GM12864 (cell line): ENCODE measurements at regions not wholly inside any gene's neighbourhood (a gene's known extent, or its start where the extent isn't known, plus 50 kb on each side); places are given as distances from the start of the nearest gene placed in this dataset.
"Not testable (repeated sequence)": the region's sequence is repeated elsewhere in the genome, so short reads cannot be mapped to it uniquely, and the experiment has no call there.

Experiments
- DNase-seq: peaks from one replicate; pipeline ENCODE4 v3.0.0-alpha.2; 2011; ENCODE audit warnings: low read depth
- H3K4me3 ChIP-seq: 2 replicates; pipeline ENCODE4 v1.5.1; 2011; ENCODE audit warnings: mild to moderate bottlenecking, low read depth, low read length, control low read depth
- TF ChIP-seq, protein P1 (sequence below): IDR thresholded peaks from 2 replicates; pipeline ENCODE4 v1.5.1; 2011; ENCODE audit warnings: low read depth, mild to moderate bottlenecking, moderate library complexity, low read length, control low read depth, inconsistent platforms; ENCODE audit errors: missing control alignments

GRCh38 chr3:43818229-43818628 is 127.5 kb downstream of the ABHD5 start:
- TF ChIP-seq, protein P1, sequence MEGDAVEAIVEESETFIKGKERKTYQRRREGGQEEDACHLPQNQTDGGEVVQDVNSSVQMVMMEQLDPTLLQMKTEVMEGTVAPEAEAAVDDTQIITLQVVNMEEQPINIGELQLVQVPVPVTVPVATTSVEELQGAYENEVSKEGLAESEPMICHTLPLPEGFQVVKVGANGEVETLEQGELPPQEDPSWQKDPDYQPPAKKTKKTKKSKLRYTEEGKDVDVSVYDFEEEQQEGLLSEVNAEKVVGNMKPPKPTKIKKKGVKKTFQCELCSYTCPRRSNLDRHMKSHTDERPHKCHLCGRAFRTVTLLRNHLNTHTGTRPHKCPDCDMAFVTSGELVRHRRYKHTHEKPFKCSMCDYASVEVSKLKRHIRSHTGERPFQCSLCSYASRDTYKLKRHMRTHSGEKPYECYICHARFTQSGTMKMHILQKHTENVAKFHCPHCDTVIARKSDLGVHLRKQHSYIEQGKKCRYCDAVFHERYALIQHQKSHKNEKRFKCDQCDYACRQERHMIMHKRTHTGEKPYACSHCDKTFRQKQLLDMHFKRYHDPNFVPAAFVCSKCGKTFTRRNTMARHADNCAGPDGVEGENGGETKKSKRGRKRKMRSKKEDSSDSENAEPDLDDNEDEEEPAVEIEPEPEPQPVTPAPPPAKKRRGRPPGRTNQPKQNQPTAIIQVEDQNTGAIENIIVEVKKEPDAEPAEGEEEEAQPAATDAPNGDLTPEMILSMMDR: no peak
- H3K4me3 ChIP-seq: no peak overlapping the region
- DNase-seq: no peak

GRCh38 chr3:43838009-43838758 is 147.4 kb downstream of the ABHD5 start:
- DNase-seq: no peak
- TF ChIP-seq, protein P1: no peak
- H3K4me3 ChIP-seq: no peak overlapping the region

DNA sequence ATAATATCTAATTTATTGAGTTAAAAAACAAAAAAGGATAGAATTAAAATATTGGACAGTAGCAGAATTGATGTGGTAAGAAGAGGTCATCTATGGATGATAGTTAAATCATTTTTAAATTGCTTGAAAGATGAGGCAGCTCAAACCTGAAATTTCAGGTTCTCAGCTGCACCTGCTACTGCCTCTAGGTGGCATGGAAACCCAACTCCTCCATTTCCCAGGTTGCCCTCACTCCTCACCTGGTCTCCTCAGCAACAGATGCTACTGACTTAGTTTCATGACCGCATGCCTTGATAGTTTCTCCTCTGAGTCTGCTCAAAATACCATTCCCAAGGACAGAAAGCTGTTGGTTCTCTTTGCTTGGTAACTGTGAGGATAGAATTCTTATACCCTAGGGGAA is 148.1 kb downstream of the ABHD5 start:
- no peak for DNase-seq
- no peak overlapping the region for H3K4me3 ChIP-seq

DNA sequence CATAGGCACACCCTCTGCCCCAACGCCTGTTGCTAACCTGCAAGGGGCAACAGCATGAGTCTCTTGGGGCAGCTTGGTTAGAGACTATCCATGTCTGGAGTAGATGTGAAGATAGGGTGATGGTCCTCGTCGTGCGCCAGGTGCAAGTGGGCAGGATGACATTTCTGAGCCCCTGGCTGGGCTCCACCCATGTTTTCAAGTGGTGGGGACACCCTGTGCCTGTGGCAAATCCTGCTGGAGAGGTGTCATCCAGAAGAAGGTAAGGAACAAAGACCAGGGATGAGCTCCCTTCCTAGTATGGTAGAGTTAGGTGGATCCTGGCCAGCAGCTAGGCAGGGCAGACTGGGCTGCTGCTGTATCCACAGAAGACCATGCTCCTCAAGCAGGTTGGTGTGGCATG is 152.6 kb downstream of the ABHD5 start:
- no peak overlapping the region for H3K4me3 ChIP-seq
- no peak for DNase-seq
- TF ChIP-seq, protein P1: no peak

More for the DNA sequence above, 148.1 kb downstream of the ABHD5 start:
- TF ChIP-seq, protein P1: peak; percentile 38

DNA sequence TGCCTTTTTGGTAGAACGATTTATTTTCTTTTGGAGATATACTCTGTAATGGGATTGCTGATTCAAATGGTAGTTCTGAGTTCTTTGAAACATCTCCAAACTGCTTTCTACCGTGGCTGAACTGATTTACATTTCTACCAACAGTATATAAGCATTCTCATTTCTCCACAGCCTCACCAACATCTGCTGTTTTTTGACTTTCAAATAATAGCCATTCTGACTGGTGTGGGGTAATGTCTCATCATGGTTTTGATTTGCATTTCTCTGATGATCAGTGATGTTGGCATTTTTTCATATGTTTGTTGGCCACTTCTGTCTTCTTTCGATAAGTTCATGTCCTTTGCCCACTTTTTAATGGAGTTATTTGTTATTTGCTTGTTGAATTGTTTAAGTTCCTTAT is 154.0 kb downstream of the ABHD5 start:
- no peak for DNase-seq
- no peak overlapping the region for H3K4me3 ChIP-seq
- TF ChIP-seq, protein P1: no peak

DNA sequence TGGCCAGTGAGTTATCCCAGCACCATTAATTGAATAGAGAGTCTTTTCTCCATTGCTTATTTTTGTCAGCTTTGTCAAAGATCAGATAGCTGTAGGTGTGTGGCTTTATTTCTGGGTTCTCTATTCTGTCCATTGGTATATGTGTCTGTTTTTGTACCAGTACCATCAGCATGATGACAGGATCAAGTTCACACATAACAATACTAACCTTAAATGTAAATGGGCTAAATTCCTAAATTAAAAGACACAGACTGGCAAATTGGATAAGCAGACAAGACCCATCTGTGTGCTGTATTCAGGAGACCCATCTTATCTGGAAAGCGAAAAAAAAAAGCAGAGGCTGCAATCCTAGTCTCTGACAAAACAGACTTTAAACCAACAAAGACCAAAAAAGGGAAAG is 154.8 kb downstream of the ABHD5 start:
- H3K4me3 ChIP-seq, DNase-seq: not testable (repeated sequence)

GRCh38 chr3:43852066-43852465 is 161.3 kb downstream of the ABHD5 start:
- no peak for DNase-seq
- TF ChIP-seq, protein P1: no peak
- H3K4me3 ChIP-seq: no peak overlapping the region
